GM19468 (cell line): ENCODE measurements at regions not wholly inside any gene's neighbourhood (a gene's known extent, or its start where the extent isn't known, plus 50 kb on each side); places are given as distances from the start of the nearest gene placed in this dataset.

ENCODE experiments used
- ATAC-seq: cut with Tn5 transposase; IDR thresholded peaks from one replicate; pipeline ENCODE4 v1.9.1; 2021; ENCODE audit warnings: mild to moderate bottlenecking, moderate library complexity, moderate number of reproducible peaks; ENCODE audit not compliant: unreplicated experiment; ENCODE audit errors: extremely low read depth

GRCh38 chr10:109428775-109429491, 494.4 kb downstream of the XPNPEP1 start:
- ATAC-seq: no peak

GRCh38 chr10:109427411-109427810, 495.9 kb downstream of the XPNPEP1 start:
- ATAC-seq: no peak

- no peak for ATAC-seq
These were observed 496.3 kb downstream of the XPNPEP1 start for GRCh38 chr10:109426987-109427386.

GRCh38 chr10:109418795-109419194, 504.5 kb downstream of the XPNPEP1 start:
- ATAC-seq: no peak

GRCh38 chr10:109417803-109418202, 505.5 kb downstream of the XPNPEP1 start:
- no peak for ATAC-seq

GRCh38 chr10:109412353-109412752, 511.0 kb downstream of the XPNPEP1 start:
- ATAC-seq: no peak

- ATAC-seq: no peak
These were observed 511.4 kb downstream of the XPNPEP1 start for GRCh38 chr10:109411917-109412316.

GRCh38 chr10:109405338-109405737, 518.0 kb downstream of the XPNPEP1 start:
- ATAC-seq: no peak

GRCh38 chr10:109403551-109403950, 519.8 kb downstream of the XPNPEP1 start:
- ATAC-seq: no peak

- ATAC-seq: no peak
These were observed 529.9 kb downstream of the XPNPEP1 start for GRCh38 chr10:109393425-109393824.

GRCh38 chr10:109386921-109387320, 536.4 kb downstream of the XPNPEP1 start:
- ATAC-seq: no peak

GRCh38 chr10:109386101-109386500, 537.2 kb downstream of the XPNPEP1 start:
- ATAC-seq: no peak

GRCh38 chr10:109379186-109379585, 544.1 kb downstream of the XPNPEP1 start:
- no peak for ATAC-seq

- no peak for ATAC-seq
These were observed 549.1 kb downstream of the XPNPEP1 start for GRCh38 chr10:109374215-109374614.

GRCh38 chr10:109359316-109359715, 564.0 kb downstream of the XPNPEP1 start:
- ATAC-seq: no peak

- no peak for ATAC-seq
These were observed 565.0 kb downstream of the XPNPEP1 start for GRCh38 chr10:109358325-109358724.

- no peak for ATAC-seq
These were observed 575.0 kb downstream of the XPNPEP1 start for GRCh38 chr10:109348324-109348723.

GRCh38 chr10:109343293-109343692, 580.0 kb downstream of the XPNPEP1 start:
- ATAC-seq: no peak

GRCh38 chr10:109341986-109342385, 581.3 kb downstream of the XPNPEP1 start:
- ATAC-seq: no peak

- no peak for ATAC-seq
These were observed 595.3 kb downstream of the XPNPEP1 start for GRCh38 chr10:109328001-109328400.

- ATAC-seq: no peak
These were observed 596.0 kb downstream of the XPNPEP1 start for GRCh38 chr10:109327266-109327665.

- ATAC-seq: no peak
These were observed 598.6 kb downstream of the XPNPEP1 start for GRCh38 chr10:109324721-109325120.
